ENCODE measurements at regions not wholly inside any gene's neighbourhood (a gene's known extent, or its start where the extent isn't known, plus 50 kb on each side); places are given as distances from the start of the nearest gene placed in this dataset.
A peak's percentile ranks its signal among the peaks of the same experiment; 100 is the strongest.

DNA sequence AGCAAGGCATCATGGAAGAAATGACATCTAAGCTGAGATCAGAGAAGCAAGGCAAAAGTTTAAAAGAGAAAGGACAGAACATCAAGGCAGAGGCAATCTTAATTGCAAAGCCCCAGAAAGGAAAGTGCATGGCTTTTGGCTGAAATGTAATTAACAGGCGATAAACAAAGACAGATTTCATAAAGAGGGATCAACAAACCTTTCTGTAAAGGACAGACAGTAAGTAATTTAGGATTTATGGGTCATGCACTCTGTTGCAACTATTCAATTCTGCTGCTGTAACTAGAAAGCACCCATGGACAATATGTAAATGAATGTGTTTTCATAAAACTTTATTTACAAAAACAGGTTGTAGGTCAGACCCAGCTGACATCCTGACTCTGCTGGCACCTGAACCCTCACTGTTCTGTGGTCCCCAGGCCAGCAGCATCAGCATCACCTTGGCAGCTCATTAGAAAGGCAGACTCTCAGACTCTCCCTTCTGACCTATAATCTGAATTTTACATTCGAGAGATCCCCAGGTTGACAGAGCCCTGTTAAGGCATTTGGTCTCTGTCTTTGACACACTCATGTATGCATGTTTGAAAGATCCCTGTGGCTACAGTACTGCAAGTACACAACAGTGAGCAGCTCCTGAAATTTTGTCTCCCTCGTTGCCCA is 362.9 kb upstream of the NFE2L3 start:
- ATAC-seq: no peak
- intact Hi-C loops (cut with DNase I): no loop called here
- DNase-seq (ENCODE audit: missing footprints): no peak

DNA sequence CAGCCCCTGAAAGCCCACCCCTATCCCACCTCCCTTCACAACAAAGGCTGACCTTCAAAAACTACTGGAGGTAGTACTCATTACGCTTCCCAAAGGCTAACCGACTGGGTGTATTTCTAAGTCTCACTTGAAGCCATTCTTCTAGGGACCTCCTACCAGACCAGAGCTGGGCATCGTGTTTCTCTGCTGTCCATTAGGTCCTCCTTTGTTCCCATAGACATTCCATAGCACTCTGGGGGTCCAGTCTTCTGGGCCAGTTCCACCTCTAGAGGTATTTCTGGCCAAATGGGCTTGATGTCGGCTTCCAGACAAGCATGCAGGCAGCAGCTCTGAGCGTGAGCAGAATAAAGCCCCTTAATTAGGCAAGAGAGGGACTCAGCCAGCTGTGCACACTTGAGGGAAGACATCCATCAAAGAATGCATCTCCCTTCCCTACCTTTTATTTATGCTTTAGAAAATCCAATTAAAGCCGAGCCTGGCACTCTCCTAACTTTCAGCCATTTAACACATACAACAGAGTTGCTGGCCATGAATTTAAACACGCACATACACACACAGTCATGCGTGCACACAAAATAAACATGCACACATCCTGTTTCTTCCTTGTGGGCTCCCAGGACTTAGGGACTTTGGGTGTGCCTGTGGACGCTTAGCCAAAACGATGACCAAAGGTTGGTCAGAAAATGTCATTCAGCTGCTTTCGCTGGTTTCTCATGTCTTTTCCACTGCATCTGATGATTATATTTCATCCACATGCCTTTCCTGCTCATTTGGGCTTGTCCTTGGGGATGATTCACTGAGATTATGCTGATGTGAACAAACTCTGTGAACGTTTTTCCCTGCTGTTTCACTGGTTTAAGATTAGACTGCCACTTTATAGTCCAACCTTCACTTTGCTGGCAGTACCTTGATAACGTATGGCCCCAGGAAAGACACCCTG is 362.0 kb upstream of the NFE2L3 start:
- ATAC-seq (peak; percentile 27), DNase-seq (ENCODE audit: missing footprints) (no peak)
- intact Hi-C loops (cut with DNase I): no loop called here

DNA sequence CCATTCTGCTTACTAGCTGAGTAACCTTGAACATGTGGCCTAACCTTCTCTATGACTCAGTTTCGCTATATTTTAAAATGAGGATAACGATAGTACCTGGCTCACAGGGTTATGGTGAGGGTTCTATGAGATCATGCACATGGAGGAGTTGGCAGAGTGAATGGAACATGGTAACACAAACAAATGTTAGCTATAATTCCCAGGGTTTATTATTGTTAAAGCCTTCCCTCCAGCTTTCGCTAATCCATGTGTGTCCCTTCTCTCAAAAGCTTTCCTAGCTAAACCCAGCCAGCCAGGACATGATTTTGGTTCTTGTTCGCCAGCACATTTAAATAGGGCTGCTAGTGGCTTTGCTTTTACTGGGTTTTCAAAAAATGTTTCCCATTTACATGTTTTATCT is 361.0 kb upstream of the NFE2L3 start:
- ATAC-seq (no peak), DNase-seq (ENCODE audit: missing footprints) (no peak)
- intact Hi-C loops (cut with DNase I): no loop called here

DNA sequence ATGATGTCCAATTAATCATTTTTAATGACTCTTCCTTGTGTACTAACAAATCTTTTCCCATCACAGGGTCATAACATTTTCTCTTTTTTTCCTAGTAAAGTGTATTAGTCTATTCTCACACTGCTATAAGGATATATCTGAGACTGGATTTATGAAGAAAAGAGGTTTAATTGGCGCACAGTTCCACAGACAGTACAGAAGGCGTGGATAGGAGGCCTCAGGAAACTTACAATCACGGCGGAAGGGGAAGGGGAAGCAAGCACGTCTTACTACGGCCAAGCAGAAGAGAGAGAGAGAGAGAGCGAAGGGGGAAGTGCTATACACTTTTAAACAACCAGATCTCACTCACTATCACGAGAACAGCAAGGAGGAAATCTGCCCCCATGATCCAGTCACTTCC is 359.4 kb upstream of the NFE2L3 start:
- intact Hi-C loops (cut with DNase I): no loop called here
- no peak for DNase-seq (ENCODE audit: missing footprints)

DNA sequence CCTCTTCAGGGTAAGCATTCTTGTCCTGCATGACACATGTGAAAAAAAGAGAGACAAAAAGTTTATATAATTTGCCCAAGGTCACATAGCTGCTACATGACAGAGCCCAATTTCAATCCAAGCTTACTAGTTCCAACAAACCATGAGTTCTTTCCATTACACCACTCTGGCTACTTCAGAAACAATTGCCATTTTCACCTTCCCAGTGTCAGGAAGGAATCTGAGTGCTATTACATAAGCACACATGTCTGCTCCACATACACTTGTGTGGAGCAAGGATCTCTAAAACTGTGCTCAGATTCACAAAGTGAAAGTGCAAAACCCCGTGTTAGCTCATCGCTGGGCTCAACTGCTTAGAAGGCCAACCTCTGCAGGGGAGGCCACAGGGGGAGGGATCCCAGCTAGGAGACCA is 356.2 kb upstream of the NFE2L3 start:
- intact Hi-C loops (cut with DNase I): no loop called here
- no peak for DNase-seq (ENCODE audit: missing footprints)
- ATAC-seq: peak; percentile 54

More for the DNA sequence above, 359.4 kb upstream of the NFE2L3 start:
- ATAC-seq: no peak

DNA sequence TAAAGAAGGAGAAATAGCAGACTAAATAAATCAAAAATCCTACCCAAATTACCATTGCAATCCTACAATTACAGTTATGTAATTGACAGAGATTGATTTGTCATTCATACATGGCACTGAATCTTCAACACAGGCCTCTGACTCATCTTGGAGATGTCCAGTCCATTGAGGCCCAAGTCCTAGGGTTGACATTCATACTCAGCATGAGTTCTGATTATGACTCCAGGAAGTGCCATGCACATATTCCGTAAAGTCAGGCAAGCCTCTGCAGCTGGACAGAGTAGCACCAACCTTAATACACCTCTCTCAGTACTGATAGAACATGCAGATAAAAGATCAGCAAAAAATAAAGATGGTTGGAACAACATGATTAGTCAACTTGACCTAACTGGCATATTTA is 353.7 kb upstream of the NFE2L3 start:
- ATAC-seq (no peak), DNase-seq (ENCODE audit: missing footprints) (no peak)
- intact Hi-C loops (cut with DNase I): no loop called here

DNA sequence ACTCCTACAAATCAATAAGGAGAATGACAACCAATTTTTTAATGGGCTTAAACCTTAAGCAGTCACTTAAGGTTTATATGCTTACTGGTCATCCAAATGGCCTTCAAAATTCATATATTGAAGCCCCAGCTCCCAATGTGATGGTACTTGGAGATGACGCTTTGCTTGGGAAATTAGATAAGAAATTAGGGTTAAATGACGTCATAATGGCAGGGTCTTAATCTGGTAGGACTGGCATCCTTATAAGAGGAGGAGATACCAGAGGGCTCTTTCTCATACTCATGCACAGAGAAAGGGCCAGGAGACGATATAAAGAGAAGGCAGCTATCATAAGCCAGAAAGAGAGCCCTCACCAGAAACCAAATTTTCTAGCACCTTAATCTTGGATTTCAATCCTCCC is 350.8 kb upstream of the NFE2L3 start:
- intact Hi-C loops (cut with DNase I): no loop called here
- DNase-seq (ENCODE audit: missing footprints) (no peak), ATAC-seq (no peak)

DNA sequence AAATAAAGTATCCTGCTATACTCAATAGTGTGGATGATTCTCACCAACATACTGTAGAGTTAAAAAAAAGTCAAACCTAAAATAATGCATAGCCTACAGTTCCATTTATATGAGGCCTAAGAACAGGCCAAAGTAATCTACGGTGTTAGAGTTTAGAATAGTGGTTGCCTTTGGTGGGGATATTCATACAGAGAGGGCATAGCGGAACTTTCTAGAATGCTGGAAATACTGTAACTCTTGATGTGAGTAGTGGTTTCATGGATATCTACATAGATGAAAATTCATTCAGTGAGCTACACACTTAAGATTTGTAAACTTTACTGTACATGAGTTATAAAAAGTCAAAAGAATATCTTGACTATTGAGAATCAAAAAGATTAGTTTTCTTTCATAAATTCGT is 349.9 kb upstream of the NFE2L3 start:
- DNase-seq (ENCODE audit: missing footprints) (no peak), ATAC-seq (no peak)
- intact Hi-C loops (cut with DNase I): no loop called here

DNA sequence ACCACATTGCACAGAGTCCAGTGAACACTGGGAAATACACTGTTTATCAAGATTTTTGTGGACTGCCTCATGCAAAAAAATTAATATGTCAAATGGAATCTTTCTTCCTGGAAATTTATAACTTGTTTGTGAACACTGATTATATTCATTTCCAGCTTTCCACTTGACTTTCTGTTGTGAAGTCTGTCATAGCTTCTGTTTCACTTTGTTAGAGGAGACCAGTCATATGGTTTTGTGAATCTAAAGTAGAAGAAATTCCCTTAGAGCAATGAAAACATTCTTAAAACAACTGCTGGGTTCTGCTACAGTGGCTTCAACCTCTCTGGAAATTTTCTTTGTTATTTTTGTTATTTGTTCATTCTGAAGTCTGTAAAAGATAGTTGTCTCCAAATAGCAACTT is 349.5 kb upstream of the NFE2L3 start:
- intact Hi-C loops (cut with DNase I): no loop called here
- no peak for DNase-seq (ENCODE audit: missing footprints)
- ATAC-seq: no peak

DNA sequence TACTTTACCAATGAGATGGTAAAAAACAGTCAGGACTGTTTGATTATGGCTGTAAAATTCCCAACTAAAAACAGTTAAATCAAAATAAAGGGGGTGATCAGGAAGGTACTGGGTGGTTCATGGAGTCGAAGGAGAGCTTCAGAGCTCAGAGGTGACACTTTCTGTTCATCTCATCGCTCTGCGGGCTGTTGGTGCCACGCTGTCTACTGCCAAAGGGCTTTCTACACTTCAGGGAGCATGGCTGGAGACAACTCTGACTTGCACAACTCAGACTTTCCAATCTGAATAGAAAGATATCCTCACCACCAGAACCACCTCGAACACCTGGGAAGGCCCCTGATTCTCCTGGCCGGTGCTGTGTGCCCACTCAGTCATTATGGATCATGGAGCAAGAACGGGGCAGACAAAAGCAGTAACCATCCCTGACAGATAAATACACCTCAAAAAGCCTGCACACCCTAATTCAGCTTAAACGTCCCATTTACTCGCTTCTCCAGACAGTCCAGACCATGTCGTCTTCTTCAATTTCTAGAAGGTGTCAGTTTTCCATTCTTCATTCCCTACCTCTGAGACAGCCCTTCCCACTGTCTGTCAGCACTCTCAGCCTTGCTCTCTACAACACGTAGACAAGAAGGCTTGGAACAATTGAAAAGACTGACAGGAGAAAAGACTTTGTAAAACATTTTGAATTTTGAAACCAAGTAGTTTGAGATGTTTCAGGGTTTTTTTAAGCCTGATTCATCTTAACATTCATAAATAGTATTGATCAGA is 348.7 kb upstream of the NFE2L3 start:
- DNase-seq (ENCODE audit: missing footprints) (no peak), ATAC-seq (peak; percentile 50)
- intact Hi-C loops (cut with DNase I): no loop called here

DNA sequence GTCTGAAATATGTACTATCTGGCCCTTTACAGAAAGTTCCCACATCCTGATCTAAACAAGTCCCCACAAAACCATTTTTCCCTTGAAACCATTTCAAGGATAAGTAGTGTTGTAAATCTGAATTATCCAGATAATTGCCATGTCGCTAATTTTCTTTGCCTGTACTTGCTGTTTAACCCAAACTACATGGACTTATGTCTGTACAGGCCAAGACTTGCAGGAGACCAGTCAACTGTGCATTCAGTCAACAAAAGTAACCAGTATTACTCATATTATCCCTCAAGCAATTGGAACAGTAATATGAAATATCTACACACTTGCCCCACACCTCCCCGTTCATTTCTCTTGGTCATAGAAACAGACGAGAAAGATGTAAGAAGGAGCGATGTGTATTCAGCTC is 347.8 kb upstream of the NFE2L3 start:
- ATAC-seq (no peak), DNase-seq (ENCODE audit: missing footprints) (no peak)
- intact Hi-C loops (cut with DNase I): no loop called here

DNA sequence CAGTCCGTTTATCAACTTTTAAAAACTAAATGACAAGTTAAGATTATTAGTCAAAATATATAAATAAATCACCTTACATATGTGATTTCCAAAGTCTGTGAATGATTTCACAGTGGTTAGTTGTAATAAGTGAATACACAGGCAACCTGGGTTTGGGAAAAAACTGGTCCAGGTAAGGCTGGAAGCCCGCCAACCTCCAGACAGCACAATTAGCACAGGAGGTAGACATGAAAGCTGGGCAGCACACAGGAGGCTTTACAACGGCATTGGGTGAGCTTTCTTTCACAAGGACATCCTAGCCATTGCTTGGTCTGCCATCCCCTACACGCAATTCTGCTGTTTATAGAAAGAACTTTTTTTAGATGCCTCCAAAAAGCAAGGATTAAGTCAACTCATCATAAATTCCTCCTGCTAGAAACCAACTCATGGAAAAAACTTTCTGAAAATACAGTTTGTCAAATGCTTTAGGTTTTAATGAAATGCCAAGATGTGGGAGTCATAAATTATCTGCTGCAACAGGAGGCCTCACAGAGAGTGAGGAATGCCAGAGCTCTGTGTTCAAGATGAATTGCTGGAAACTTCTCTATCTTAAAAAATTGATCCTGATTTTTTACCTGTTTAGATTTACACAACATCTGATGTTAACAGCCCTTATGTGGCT is 346.8 kb upstream of the NFE2L3 start:
- intact Hi-C loops (cut with DNase I): no loop called here
- ATAC-seq: no peak
- no peak for DNase-seq (ENCODE audit: missing footprints)

DNA sequence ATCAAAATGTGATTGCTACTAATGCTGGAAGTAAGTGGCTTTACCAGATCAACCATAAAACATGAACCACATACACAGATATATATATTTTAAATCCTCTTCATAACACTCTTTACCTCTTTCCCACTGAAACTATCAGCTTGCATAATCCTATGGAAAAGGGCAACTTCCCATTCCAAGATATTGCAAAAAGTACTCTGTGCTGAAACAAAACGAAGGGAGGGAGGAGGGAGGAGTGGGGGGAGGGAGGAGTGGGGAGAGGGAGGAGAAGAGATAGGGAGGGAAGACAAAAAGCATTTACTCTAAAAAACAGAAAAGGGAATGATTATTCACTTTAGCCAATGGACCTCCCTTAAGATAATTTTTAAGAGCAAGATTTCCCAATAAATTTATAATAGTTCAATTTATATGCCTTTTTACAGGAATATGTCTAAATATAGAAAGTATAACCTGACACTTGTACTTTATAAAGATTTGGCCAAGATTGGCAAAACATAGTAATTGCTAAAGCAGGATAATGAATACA is 344.8 kb upstream of the NFE2L3 start:
- DNase-seq (ENCODE audit: missing footprints) (no peak), ATAC-seq (no peak)
- intact Hi-C loops (cut with DNase I): no loop called here

DNA sequence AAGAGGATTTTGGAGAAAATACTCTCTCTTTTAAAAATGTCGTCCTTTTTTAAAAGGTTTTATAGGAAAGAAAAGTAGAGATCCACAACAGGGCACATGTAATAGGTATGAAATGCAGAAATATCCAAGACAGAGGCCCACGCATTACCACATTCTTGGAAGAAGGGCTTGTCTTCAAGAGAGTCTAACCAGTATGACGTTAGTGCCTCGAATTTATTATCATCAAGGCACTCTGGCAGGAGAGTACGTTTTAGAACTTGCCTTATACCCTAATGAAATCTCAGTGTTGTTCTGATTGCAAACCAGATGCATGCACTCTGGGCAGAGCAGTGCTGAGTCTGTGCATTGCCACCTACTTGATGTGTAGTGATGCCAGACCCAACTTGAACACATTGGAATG is 342.6 kb upstream of the NFE2L3 start:
- no peak for DNase-seq (ENCODE audit: missing footprints)
- no peak for ATAC-seq
- intact Hi-C loops (cut with DNase I): no loop called here

DNA sequence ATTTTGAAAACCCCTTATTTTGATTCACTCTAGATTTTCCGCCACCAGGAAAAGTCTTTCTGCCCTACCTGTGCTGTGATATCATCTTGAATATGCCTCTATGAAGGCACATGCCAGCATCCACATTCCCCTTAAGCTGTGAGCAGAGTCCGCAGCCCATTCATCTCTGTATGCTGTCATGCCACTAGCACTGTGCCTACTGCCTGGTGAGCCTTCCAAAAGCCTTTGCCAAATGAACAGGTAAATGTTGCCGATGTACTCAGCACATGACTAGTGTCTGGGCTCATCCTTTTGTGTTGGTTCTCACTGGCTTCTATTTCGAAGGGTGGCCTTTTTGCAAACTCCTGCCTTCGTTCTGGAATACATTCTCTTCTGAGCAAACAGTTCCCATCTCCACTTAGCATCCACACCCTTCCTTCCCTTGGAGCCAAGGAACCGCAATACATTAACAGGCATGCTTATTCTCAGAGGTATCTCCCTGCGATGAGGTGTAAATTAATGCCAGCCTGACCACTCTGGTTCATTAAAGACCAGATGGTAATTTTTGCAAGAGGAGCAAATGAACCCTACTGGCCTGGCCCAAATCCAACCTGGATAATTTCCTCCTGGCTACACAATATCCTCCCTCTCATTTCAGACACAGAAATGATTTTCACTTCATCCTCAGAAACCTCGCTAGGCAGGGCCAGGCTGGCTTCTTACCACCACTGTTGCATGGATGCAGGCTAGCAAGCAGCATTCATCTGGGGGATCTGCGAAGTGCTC is 339.7 kb upstream of the NFE2L3 start:
- DNase-seq (ENCODE audit: missing footprints) (no peak), ATAC-seq (no peak)
- intact Hi-C loops (cut with DNase I): no loop called here

DNA sequence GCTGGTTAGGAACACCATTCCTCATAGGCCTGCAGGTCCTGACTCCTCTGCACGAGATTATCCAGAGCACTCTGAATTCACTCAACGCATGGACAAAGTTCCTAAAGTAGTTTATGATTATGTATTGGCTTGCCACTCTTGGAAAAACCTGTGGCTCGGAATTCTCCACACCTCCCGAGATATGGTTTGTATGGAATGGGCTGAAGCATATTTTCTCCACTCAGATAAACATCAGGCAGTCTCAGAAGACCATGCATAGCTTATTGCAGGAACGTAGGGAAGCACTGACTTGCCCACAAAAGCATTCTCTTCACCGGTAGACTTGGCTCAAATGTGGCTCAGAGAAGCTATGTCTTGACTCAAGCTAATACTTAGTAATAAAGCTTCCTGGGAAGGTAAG is 338.6 kb upstream of the NFE2L3 start:
- DNase-seq (ENCODE audit: missing footprints): no peak
- intact Hi-C loops (cut with DNase I): no loop called here
- ATAC-seq: no peak

DNA sequence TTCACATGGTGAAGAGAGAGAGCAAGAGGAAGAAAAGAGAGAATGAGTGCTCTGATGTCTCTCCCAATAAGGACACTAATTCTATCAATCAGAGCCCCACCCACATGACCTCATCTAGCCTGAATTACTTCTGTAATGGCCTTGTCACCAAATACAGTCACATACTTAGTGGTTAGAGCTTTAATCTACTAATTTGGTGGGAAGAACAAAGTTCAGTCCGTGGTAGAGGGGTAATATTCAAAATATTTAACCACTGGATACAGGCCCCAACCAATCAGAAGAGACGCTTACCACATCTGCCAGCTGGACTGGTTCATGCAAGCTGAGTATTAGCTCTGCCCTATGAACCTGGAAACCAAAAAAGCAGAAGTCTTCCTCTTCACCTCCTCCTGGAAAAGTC is 336.3 kb upstream of the NFE2L3 start:
- intact Hi-C loops (cut with DNase I): no loop called here
- ATAC-seq (no peak), DNase-seq (ENCODE audit: missing footprints) (no peak)

DNA sequence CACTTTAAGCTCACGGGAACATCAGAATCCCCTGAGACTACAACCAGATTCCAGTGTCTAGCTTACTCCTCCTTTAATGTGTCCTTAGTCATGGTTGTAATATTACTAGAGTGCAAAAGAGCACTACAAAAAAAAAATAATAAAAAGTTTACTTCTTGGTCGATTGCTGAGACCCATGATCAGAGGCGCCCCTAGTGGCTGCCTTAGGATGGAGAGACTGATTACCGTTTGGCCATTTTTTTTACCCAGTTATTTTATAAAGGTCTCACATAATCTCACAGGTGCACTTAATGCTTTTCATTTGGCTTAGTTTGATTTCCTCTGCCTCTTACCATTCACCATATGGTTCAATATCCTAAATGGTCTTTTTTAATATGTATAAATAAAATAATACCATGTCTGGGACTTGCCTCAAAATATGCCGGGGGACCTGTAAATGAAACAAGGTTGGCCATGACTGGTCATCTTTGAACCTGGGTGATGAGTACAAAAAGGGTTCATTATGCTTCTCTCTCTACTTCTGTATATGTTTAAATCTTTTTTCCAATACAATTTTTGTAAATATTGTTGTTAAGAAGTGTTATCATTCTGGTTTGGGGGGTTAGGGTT is 331.5 kb upstream of the NFE2L3 start:
- DNase-seq (ENCODE audit: missing footprints) (no peak), ATAC-seq (no peak)
- intact Hi-C loops (cut with DNase I): no loop called here

All from Right ventricle myocardium inferior (tissue), 1 donor.